IMR-90 (cell line): ENCODE measurements at regions not wholly inside any gene's neighbourhood (a gene's known extent, or its start where the extent isn't known, plus 50 kb on each side); places are given as distances from the start of the nearest gene placed in this dataset.
A peak's percentile ranks its signal among the peaks of the same experiment; 100 is the strongest.

Source experiments
- ATAC-seq: fragments of 200-7000 bp; cut with Tn5 transposase; 2 replicates; pipeline ENCODE4 v1.9.1; 2020; ENCODE audit warnings: low read depth, mild to moderate bottlenecking, moderate library complexity
- BruUV-seq: library from RNA; stranded (reverse); fragments of 400-500 nt; replicated peaks from 2 replicates; lab custom pipeline; 2021; lab: Mats Ljungman, UMichigan
- CTCF ChIA-PET: fragments of 300-600 bp; formaldehyde crosslinking; extraction: SDS; loops from one replicate; lab custom pipeline; 2021; ENCODE audit warnings: antibody characterized with exemption; lab: Yijun Ruan, JAX
- POLR2A ChIA-PET: fragments of 300-600 bp; sonication (Branson Sonifier 250); formaldehyde crosslinking; loops from one replicate; lab custom pipeline; 2022; ENCODE audit warnings: antibody characterized with exemption; ENCODE audit not compliant: unreplicated experiment; lab: Charles Lee
- DNase-seq: peaks from one replicate; pipeline ENCODE4 v3.0.0; 2013
- H2AFZ ChIP-seq: replicated peaks from 2 replicates; pipeline ENCODE3; 2013; ENCODE audit warnings: low read length, mild to moderate bottlenecking; ENCODE audit not compliant: poor library complexity
- H2AK5ac ChIP-seq: 2 replicates; pipeline ENCODE4 v1.6.1; 2013; ENCODE audit warnings: low read depth, low read length, inconsistent platforms
- H2AK9ac ChIP-seq: replicated peaks from 2 replicates; pipeline ENCODE3; 2013; ENCODE audit warnings: mild to moderate bottlenecking, low read depth, low read length, moderate library complexity; ENCODE audit not compliant: poor library complexity
- H2BK120ac ChIP-seq: 2 replicates; pipeline ENCODE4 v1.6.1; 2013; ENCODE audit warnings: low read depth, low read length, inconsistent platforms
- H2BK15ac ChIP-seq: 3 replicates; pipeline ENCODE4 v1.6.1; 2013; ENCODE audit warnings: low read depth, low read length, inconsistent platforms
- H2BK20ac ChIP-seq: 2 replicates; pipeline ENCODE4 v1.6.1; 2013; ENCODE audit warnings: low read depth, mild to moderate bottlenecking, inconsistent platforms, low read length, moderate library complexity
- H2BK5ac ChIP-seq: 2 replicates; pipeline ENCODE4 v1.6.1; 2013; ENCODE audit warnings: mild to moderate bottlenecking, low read depth, low read length, inconsistent platforms; ENCODE audit not compliant: poor library complexity, severe bottlenecking
- H3K14ac ChIP-seq: replicated peaks from 2 replicates; pipeline ENCODE4 v1.6.1; 2013; ENCODE audit warnings: low read depth, low read length, inconsistent platforms
- H3K18ac ChIP-seq: 2 replicates; pipeline ENCODE4 v1.6.1; 2013; ENCODE audit warnings: low read depth, low read length, control low read depth
- H3K23ac ChIP-seq: 2 replicates; pipeline ENCODE4 v1.6.1; 2013; ENCODE audit warnings: low read depth, low read length, inconsistent platforms
- H3K27ac ChIP-seq: 2 replicates; pipeline ENCODE4 v1.5.1; 2013; ENCODE audit warnings: mild to moderate bottlenecking, control low read depth, low read length; ENCODE audit not compliant: insufficient read depth
- H3K27me3 ChIP-seq: 2 replicates; pipeline ENCODE4 v1.6.1; 2013; ENCODE audit warnings: low read length; ENCODE audit not compliant: control insufficient read depth, insufficient read depth
- H3K36me3 ChIP-seq: 2 replicates; pipeline ENCODE4 v1.6.1; 2013; ENCODE audit warnings: low read length, mixed read lengths; ENCODE audit not compliant: control insufficient read depth, insufficient read depth
- H3K4ac ChIP-seq: 2 replicates; pipeline ENCODE4 v1.6.1; 2013; ENCODE audit warnings: low read depth, low read length, inconsistent platforms
- H3K4me1 ChIP-seq: 2 replicates; pipeline ENCODE4 v1.6.1; 2013; ENCODE audit warnings: low read length, mixed read lengths; ENCODE audit not compliant: control insufficient read depth, insufficient read depth
- H3K4me2 ChIP-seq: 2 replicates; pipeline ENCODE4 v1.6.1; 2013; ENCODE audit warnings: low read depth, mild to moderate bottlenecking, control low read depth, low read length, moderate library complexity
- H3K4me3 ChIP-seq: 2 replicates; pipeline ENCODE4 v1.5.1; 2013; ENCODE audit warnings: low read depth, mild to moderate bottlenecking, control low read depth, low read length, moderate library complexity; ENCODE audit not compliant: insufficient read depth
- H3K56ac ChIP-seq: 2 replicates; pipeline ENCODE4 v1.6.1; 2013; ENCODE audit warnings: low read length, inconsistent platforms; ENCODE audit not compliant: insufficient read depth; ENCODE audit errors: extremely low read depth
- H3K79me1 ChIP-seq, 2 experiments: 2 replicates each; pipeline ENCODE4 v1.6.1; 2013; ENCODE audit warnings: low read length in 2 of 2, inconsistent platforms in 1 of 2, low read depth in 1 of 2
- H3K9ac ChIP-seq: 2 replicates; pipeline ENCODE4 v1.6.1; 2013; ENCODE audit warnings: low read depth, low read length, control low read depth
- H3K9me1 ChIP-seq: 2 replicates; pipeline ENCODE4 v1.6.1; 2013; ENCODE audit warnings: low read length, inconsistent platforms; ENCODE audit not compliant: insufficient read depth
- H3K9me3 ChIP-seq: 2 replicates; pipeline ENCODE4 v1.6.1; 2013; ENCODE audit warnings: low read length; ENCODE audit not compliant: control insufficient read depth, insufficient read depth
- H4K20me1 ChIP-seq: 2 replicates; pipeline ENCODE4 v1.6.1; 2013; ENCODE audit warnings: low read length, inconsistent platforms; ENCODE audit not compliant: insufficient read depth
- H4K5ac ChIP-seq: 2 replicates; pipeline ENCODE4 v1.6.1; 2013; ENCODE audit warnings: mild to moderate bottlenecking, low read depth, low read length, control low read depth
- H4K8ac ChIP-seq, 2 experiments: 2 replicates each; pipeline ENCODE4 v1.6.1; 2013; ENCODE audit warnings: low read depth in 2 of 2, low read length in 2 of 2, control low read depth in 1 of 2, inconsistent platforms in 1 of 2
- H4K91ac ChIP-seq: 2 replicates; pipeline ENCODE4 v1.6.1; 2013; ENCODE audit warnings: low read depth, low read length, inconsistent platforms; ENCODE audit not compliant: insufficient read depth
- BHLHE40 ChIP-seq: fragments of 150-350 bp; IDR thresholded peaks from 2 replicates; pipeline ENCODE4 v1.6.1; 2016; ENCODE audit warnings: mild to moderate bottlenecking, low read depth, low read length
- CEBPB ChIP-seq: IDR thresholded peaks from 2 replicates; pipeline ENCODE4 v1.6.1; 2012; ENCODE audit warnings: low read depth, low read length, improper control_type of control experiment
- CHD1 ChIP-seq: IDR thresholded peaks from 2 replicates; pipeline ENCODE4 v1.6.1; 2012; ENCODE audit warnings: low read depth, low read length, improper control_type of control experiment
- CTCF ChIP-seq: conservative IDR thresholded peaks from 2 replicates; pipeline ENCODE4 v1.5.1; 2012; ENCODE audit warnings: mild to moderate bottlenecking, low read depth, low read length, improper control_type of control experiment
- ELK1 ChIP-seq: fragments of 150-350 bp; IDR thresholded peaks from 2 replicates; pipeline ENCODE4 v1.6.1; 2016; ENCODE audit warnings: low read depth, mild to moderate bottlenecking, low read length, moderate library complexity, borderline replicate concordance
- FOS ChIP-seq: fragments of 150-350 bp; IDR thresholded peaks from 2 replicates; pipeline ENCODE4 v1.6.1; 2016; ENCODE audit warnings: low read depth, low read length
- MAFK ChIP-seq: IDR thresholded peaks from 2 replicates; pipeline ENCODE4 v1.6.1; 2012; ENCODE audit warnings: low read depth, low read length, improper control_type of control experiment
- MAZ ChIP-seq: IDR thresholded peaks from 2 replicates; pipeline ENCODE4 v1.6.1; 2012; ENCODE audit warnings: low read depth, mild to moderate bottlenecking, low read length, improper control_type of control experiment, moderate library complexity, borderline replicate concordance
- MXI1 ChIP-seq: IDR thresholded peaks from 2 replicates; pipeline ENCODE4 v1.6.1; 2012; ENCODE audit warnings: low read depth, mild to moderate bottlenecking, low read length, moderate library complexity, borderline replicate concordance
- NFE2L2 ChIP-seq: fragments of 150-350 bp; IDR thresholded peaks from 2 replicates; pipeline ENCODE4 v1.6.1; 2016; ENCODE audit warnings: low read depth, mild to moderate bottlenecking, low read length
- POLR2A ChIP-seq: IDR thresholded peaks from 2 replicates; pipeline ENCODE4 v1.6.1; 2012; ENCODE audit warnings: mild to moderate bottlenecking, low read depth, low read length
- RAD21 ChIP-seq: IDR thresholded peaks from 2 replicates; pipeline ENCODE4 v1.6.1; 2012; ENCODE audit warnings: low read length, improper control_type of control experiment
- RCOR1 ChIP-seq: IDR thresholded peaks from 2 replicates; pipeline ENCODE4 v1.6.1; 2012; ENCODE audit warnings: mild to moderate bottlenecking, low read length, improper control_type of control experiment; ENCODE audit not compliant: insufficient replicate concordance
- RFX5 ChIP-seq: IDR thresholded peaks from 2 replicates; pipeline ENCODE4 v1.8.0; 2012; ENCODE audit warnings: low read depth, mild to moderate bottlenecking, low read length, moderate library complexity
- SMC3 ChIP-seq: fragments of 150-350 bp; IDR thresholded peaks from 2 replicates; pipeline ENCODE4 v1.6.1; 2016; ENCODE audit warnings: low read depth, mild to moderate bottlenecking, antibody characterized with exemption, low read length, moderate library complexity
- USF2 ChIP-seq: fragments of 150-350 bp; IDR thresholded peaks from 2 replicates; pipeline ENCODE4 v1.6.1; 2017; ENCODE audit warnings: mild to moderate bottlenecking, antibody characterized with exemption, low read length, low read depth
- dilution Hi-C: fragments of 300-500 bp; cut with HindIII; formaldehyde crosslinking; loops from one replicate; pipeline ENCODE4 v1.14.3; 2018; ENCODE audit warnings: low sequenced_read_pairs; ENCODE audit not compliant: unreplicated experiment
- in situ Hi-C: fragments of 300-500 bp; cut with MboI; formaldehyde crosslinking; loops from 3 replicates; pipeline ENCODE4 v1.14.3; 2019; ENCODE audit warnings: low sequenced_read_pairs, inconsistent platforms, mixed read lengths
- intact Hi-C: fragments of 100-400 bp; cut with micrococcal nuclease; formaldehyde crosslinking; loops from 2 replicates; pipeline ENCODE4 v1.10.0; 2022

DNA sequence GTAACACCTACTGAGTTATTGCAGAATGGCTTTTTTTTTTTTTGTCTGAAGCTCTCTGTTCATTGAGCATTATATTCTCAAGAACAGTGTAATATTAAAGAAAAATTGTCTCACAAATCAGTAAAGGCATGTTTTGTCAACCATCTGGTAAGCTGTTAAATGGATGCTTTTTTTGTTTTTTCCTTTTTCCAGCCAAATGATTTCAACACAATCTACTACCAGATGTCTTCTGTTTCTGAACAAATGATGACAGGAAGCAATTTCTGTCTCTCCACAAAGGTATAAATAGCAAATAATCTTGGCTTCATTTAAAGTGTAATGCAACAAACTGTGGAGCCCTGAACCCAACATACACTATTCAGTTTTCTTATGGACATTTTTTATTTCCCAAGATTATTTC lies 78.6 kb upstream of the RGS2 start:
- Histone ChIP-seq H3K18ac (no peak overlapping the region), H2BK5ac (no peak overlapping the region), H3K56ac (no peak overlapping the region), H4K5ac (no peak overlapping the region), H3K14ac (no peak overlapping the region), H2BK120ac (no peak overlapping the region), H3K27me3 (no peaks in the 10 kb centered on the region), H2AK9ac (no peak overlapping the region), H4K91ac (no peak overlapping the region), H3K4me2 (no peak overlapping the region), H3K4me1 (no peaks in the 10 kb centered on the region), H2AK5ac (no peak overlapping the region), H3K4ac (no peak overlapping the region), H4K20me1 (no peaks in the 10 kb centered on the region), H3K27ac (no peak overlapping the region), H2BK15ac (no peak overlapping the region), H4K8ac (no peak overlapping the region), H3K4me3 (no peak overlapping the region), H3K9ac (no peak overlapping the region), H3K9me1 (no peaks in the 10 kb centered on the region), H2BK20ac (no peak overlapping the region), H3K23ac (no peak overlapping the region), H2AFZ (no peak overlapping the region), H3K79me1 (no peaks in the 10 kb centered on the region), H3K9me3 (no peaks in the 10 kb centered on the region), H3K36me3 (no peaks in the 10 kb centered on the region)
- ChIA-PET POLR2A (no interaction called here), CTCF (interaction anchor here (0.7 to 0.8 kb wide), 3 partner anchors 8 to 28 kb away, joined by 3 to 4 read pairs (median 3); no protein-coding TSS in a partner anchor)
- dilution Hi-C loops (no loop called here), in situ Hi-C loops (no loop called here), intact Hi-C loops (no loop called here)
- no peak for ATAC-seq
- DNase-seq = peak; percentile 17
- TF ChIP-seq BHLHE40 = no peak
- TF ChIP-seq MXI1 = no peak
- no peak for TF ChIP-seq MAZ
- TF ChIP-seq RCOR1 = no peak
- TF ChIP-seq RFX5 = no peak
- TF ChIP-seq CEBPB = no peak
- no peak for TF ChIP-seq NFE2L2
- no peak for TF ChIP-seq RAD21
- TF ChIP-seq POLR2A = no peak
- TF ChIP-seq USF2 = no peak
- TF ChIP-seq FOS = no peak
- TF ChIP-seq CTCF = no peak
- no peak for TF ChIP-seq CHD1
- TF ChIP-seq MAFK = no peak
- TF ChIP-seq ELK1 = no peak
- TF ChIP-seq SMC3 = no peak
- no TSS peak for BruUV-seq
